Aorta (tissue), 5 donors: ENCODE measurements at regions not wholly inside any gene's neighbourhood (a gene's known extent, or its start where the extent isn't known, plus 50 kb on each side); places are given as distances from the start of the nearest gene placed in this dataset.
"Not testable (repeated sequence)": the region's sequence is repeated elsewhere in the genome, so short reads cannot be mapped to it uniquely, and the experiment has no call there.

ENCODE experiments used
- ATAC-seq: fragments of 200-7000 bp; cut with Tn5 transposase; one replicate; pipeline ENCODE4 v1.9.1; 2022; ENCODE audit warnings: moderate library complexity; ENCODE audit not compliant: low FRiP score
- DNase-seq, 2 donors: peaks; one replicate each; pipeline ENCODE4 v3.0.0-alpha.2; 2020
- H3K27ac ChIP-seq, 2 donors: one replicate each; pipeline ENCODE4 v1.5.1; 2013; ENCODE audit warnings: low read length in 2 of 2, mild to moderate bottlenecking in 2 of 2, moderate library complexity in 2 of 2, control low read depth in 1 of 2, inconsistent platforms in 1 of 2, low read depth in 1 of 2
- H3K27me3 ChIP-seq, 2 donors: one replicate each; pipeline ENCODE4 v1.6.1; 2013; ENCODE audit warnings: control low read depth in 1 of 2, low read length in 1 of 2, mild to moderate bottlenecking in 1 of 2, moderate library complexity in 1 of 2; ENCODE audit not compliant: insufficient read depth in 2 of 2, control insufficient read depth in 1 of 2
- H3K36me3 ChIP-seq, 2 donors: one replicate each; pipeline ENCODE4 v1.6.1; 2013; ENCODE audit warnings: control low read depth in 1 of 2, low read length in 1 of 2, mild to moderate bottlenecking in 1 of 2; ENCODE audit not compliant: insufficient read depth in 2 of 2, control insufficient read depth in 1 of 2
- H3K4me1 ChIP-seq, 2 donors: one replicate each; pipeline ENCODE4 v1.6.1; 2013; ENCODE audit warnings: low read length in 2 of 2, control low read depth in 1 of 2, mild to moderate bottlenecking in 1 of 2, moderate library complexity in 1 of 2; ENCODE audit not compliant: insufficient read depth in 2 of 2, control insufficient read depth in 1 of 2
- H3K4me3 ChIP-seq, 2 donors: one replicate each; pipeline ENCODE4 v1.5.1; 2013; ENCODE audit warnings: low read length in 2 of 2, control low read depth in 1 of 2, mild to moderate bottlenecking in 1 of 2
- H3K9me3 ChIP-seq: one replicate; pipeline ENCODE4 v1.6.1; 2013; ENCODE audit warnings: mild to moderate bottlenecking, low read length; ENCODE audit not compliant: control insufficient read depth
- whole genome bisulfite sequencing, 2 donors: extraction: QIAGEN DNeasy Blood & Tissue Kit; methylation state at CpG; one replicate each; pipeline ENCODE4 v1.1.7; 2013; 5-methylcytosine and 5-hydroxymethylcytosine counted together
- intact Hi-C, 2 donors: fragments of 100-400 bp; cut with DNase I; formaldehyde crosslinking; loops; one replicate each; pipeline versions ENCODE4 v1.14.2 to v1.15.0; 2022
- donor health status: healthy with polysubstance abuse.
- donor health status: Bipolar disorder and iron deficiency.
- donor health status: DM: no; HTN: no; CAD: no.
- donor health status: DM: no; HTN: no; CAD: no.
- donor health status: DM: yes; HTN: yes; CAD: no.

GRCh38 chr11:37907436-37908218, 1309.6 kb upstream of the RAG2 start:
- no peaks in the 10 kb centered on the region for H3K27me3 ChIP-seq
- ATAC-seq: no peak
- intact Hi-C loops: no loop called here
- no peak overlapping the region for H3K4me3 ChIP-seq
- 84 to 88% methylated on average over 19 to 20 of the region's 20 CpGs for WGBS, 2 donors
- H3K27ac ChIP-seq: no peak overlapping the region
- no peaks in the 10 kb centered on the region for H3K36me3 ChIP-seq
- DNase-seq: no peak
- H3K4me1 ChIP-seq: no peaks in the 10 kb centered on the region
- no peaks in the 10 kb centered on the region for H3K9me3 ChIP-seq

GRCh38 chr11:37905707-37906417, 1307.8 kb upstream of the RAG2 start:
- Histone ChIP-seq H3K4me1 (no peaks in the 10 kb centered on the region), H3K4me3 (no peak overlapping the region), H3K27me3 (no peaks in the 10 kb centered on the region), H3K9me3 (no peaks in the 10 kb centered on the region), H3K36me3 (no peaks in the 10 kb centered on the region), H3K27ac (no peak overlapping the region)
- WGBS, 2 donors: 87 to 89% methylated on average over 13 of the region's 13 CpGs
- no peak for ATAC-seq
- intact Hi-C loops: no loop called here
- no peak for DNase-seq

GRCh38 chr11:37896016-37896415, 1298.0 kb upstream of the RAG2 start:
- no peak for DNase-seq

DNA sequence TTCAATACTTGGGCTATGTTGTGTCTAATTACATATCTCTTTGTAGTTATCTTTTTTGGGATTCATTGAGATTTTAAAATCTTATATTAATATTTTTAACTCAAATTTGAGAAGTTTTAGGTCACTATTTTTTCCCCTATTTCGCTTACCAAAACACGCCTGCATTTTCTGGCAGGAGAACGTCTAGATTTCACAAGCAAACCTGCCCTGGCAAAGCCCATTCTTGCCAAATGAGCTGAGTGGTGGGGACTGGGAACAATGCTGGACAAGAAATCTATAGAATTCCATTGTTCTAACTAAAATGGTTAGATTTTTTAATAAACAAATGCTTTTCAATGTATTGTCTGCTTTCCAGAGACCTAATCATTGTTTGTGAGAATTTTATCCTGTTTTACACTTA, 1283.7 kb upstream of the RAG2 start:
- DNase-seq (no peak), ATAC-seq (no peak)
- Histone ChIP-seq H3K27ac (no peak overlapping the region), H3K4me3 (no peak overlapping the region), H3K9me3 (no peaks in the 10 kb centered on the region), H3K27me3 (no peaks in the 10 kb centered on the region), H3K4me1 (no peaks in the 10 kb centered on the region), H3K36me3 (no peaks in the 10 kb centered on the region)
- 68 to 69% methylated on average over 3 of the region's 3 CpGs for WGBS, 2 donors
- intact Hi-C loops: no loop called here

More at GRCh38 chr11:37896016-37896415, 1298.0 kb upstream of the RAG2 start:
- intact Hi-C loops: no loop called here
- Histone ChIP-seq H3K36me3 (no peaks in the 10 kb centered on the region), H3K4me3 (no peak overlapping the region), H3K27ac (no peak overlapping the region), H3K27me3 (no peaks in the 10 kb centered on the region), H3K4me1 (no peaks in the 10 kb centered on the region), H3K9me3 (peaks cover 3% of the 10 kb centered on the region)
- no peak for ATAC-seq

DNA sequence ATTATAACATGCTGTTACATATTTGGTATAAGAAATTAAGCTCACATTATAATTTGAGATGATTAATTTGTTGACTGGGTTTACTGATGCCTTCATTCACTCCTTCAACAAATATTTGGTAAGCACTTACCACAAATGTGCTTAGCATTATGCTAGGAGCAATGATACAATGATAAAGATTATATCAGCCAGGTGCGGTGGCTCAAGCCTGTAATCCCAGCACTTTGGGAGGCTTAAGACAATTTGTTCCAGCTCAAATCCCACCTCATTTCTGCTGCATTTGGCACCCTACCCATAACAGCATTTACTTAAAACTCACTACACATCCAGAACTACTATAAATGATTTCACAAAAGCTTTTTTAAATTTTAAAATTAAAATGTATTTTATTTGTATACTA, 1263.6 kb upstream of the RAG2 start:
- H3K27me3 ChIP-seq: no peaks in the 10 kb centered on the region
- 93 to 96% methylated on average over 1 of the region's 1 CpG for WGBS, 2 donors
- H3K36me3 ChIP-seq: no peaks in the 10 kb centered on the region
- no peak overlapping the region for H3K27ac ChIP-seq
- H3K4me1 ChIP-seq: no peaks in the 10 kb centered on the region
- DNase-seq (no peak), ATAC-seq (no peak)
- intact Hi-C loops: no loop called here
- H3K9me3 ChIP-seq: no peaks in the 10 kb centered on the region
- no peak overlapping the region for H3K4me3 ChIP-seq

DNA sequence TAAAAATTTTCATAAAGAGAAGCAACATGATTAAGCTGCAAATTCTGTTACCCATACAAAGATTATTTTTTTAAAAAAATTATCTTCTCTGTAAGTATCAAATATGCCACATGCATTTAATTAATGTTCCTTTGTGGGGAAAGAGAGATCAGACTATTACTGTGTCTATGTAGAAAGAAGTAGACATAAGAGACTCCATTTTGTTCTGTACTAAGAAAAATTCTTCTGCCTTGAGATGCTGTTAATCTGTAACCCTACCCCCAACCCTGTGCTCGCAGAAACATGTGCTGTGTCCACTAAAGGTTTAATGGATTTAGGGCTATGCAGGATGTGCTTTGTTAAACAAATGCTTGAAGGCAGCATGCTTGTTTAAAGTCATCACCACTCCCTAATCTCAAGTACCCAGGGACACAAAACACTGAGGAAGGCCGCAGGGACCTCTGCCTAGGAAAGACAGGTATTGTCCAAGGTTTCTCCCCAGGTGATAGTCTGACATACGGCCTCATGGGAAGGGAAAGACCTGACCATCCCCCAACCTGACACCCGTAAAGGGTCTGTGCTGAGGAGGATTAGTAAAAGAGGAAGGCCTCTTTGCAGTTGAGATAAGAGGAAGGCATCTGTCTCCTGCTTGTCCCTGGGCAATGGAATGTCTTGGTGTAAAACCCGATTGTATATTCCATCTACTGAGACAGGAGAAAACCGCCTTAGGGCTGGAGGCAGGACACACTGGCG, 1260.9 kb upstream of the RAG2 start:
- H3K36me3 ChIP-seq, H3K27ac ChIP-seq, H3K27me3 ChIP-seq, ATAC-seq, intact Hi-C loops, H3K4me1 ChIP-seq, H3K9me3 ChIP-seq, DNase-seq, H3K4me3 ChIP-seq: not testable (repeated sequence)
- WGBS, 2 donors: 62 to 66% methylated on average over 7 of the region's 7 CpGs

DNA sequence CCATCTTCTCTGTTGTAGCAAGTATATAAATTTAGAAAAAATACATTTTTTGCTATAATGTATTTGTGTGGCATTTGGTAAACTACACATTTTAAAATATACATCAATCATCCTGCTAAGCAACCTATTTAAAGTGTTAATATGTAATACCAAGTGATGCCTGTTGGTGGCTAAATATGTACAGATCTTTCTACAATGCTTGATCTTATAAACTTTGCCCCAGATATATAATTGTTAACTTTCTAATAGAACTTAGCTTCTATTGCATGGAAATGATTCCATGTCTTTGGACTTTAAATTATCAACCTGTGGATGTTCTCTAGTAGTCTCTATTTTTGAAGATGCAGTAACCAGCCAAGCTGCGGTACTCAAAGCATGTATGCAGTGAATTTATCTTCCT, 1260.4 kb upstream of the RAG2 start:
- Histone ChIP-seq H3K27ac (no peak overlapping the region), H3K4me1 (no peaks in the 10 kb centered on the region), H3K4me3 (no peak overlapping the region), H3K9me3 (no peaks in the 10 kb centered on the region), H3K27me3 (no peaks in the 10 kb centered on the region), H3K36me3 (no peaks in the 10 kb centered on the region)
- intact Hi-C loops: no loop called here
- DNase-seq (no peak), ATAC-seq (no peak)
- WGBS, 2 donors: 97% methylated on average over 1 of the region's 1 CpG

DNA sequence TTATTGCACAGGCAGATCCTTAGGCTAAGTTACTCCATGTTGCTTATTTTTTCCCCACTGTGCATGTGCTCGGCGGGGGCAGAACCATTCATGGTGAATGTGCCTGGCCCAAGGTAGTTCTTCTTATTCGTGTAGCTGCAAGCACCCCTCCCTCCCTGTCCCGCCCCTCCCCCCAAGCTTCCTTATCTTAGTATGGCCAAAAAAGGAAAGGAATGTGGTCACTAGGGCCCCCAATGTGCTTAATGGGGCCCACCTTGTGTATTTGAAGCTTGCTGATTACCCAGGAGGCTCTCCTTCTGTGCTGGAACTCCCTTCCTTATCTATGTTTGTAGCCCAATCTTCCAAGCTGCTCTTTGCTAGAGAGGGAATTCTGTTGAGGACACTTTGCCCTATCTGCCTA, 1259.7 kb upstream of the RAG2 start:
- Histone ChIP-seq H3K27ac (no peak overlapping the region), H3K27me3 (no peaks in the 10 kb centered on the region), H3K9me3 (no peaks in the 10 kb centered on the region), H3K4me3 (no peak overlapping the region), H3K36me3 (no peaks in the 10 kb centered on the region), H3K4me1 (no peaks in the 10 kb centered on the region)
- WGBS, 2 donors: 78 to 91% methylated on average over 4 of the region's 4 CpGs
- ATAC-seq (no peak), DNase-seq (no peak)
- intact Hi-C loops: no loop called here
